Naive thymus-derived CD8-positive, alpha-beta T cell (primary cell): ENCODE measurements at regions not wholly inside any gene's neighbourhood (a gene's known extent, or its start where the extent isn't known, plus 50 kb on each side); places are given as distances from the start of the nearest gene placed in this dataset.
"Not testable (repeated sequence)": the region's sequence is repeated elsewhere in the genome, so short reads cannot be mapped to it uniquely, and the experiment has no call there.

Source experiments
- ATAC-seq, 2 donors: fragments of 150-1000 bp; cut with Tn5 transposase in 1 of 2; sonication (Bioruptor Pico), chemical (Tn5 transposase) in 1 of 2; 1 replicate in 1 of 2; 2 replicates in 1 of 2; pipeline ENCODE4 v1.10.0; 2021; ENCODE audit warnings: mild to moderate bottlenecking in 2 of 2, moderate library complexity in 2 of 2
- POLR2A ChIA-PET: fragments of 350-600 bp; sonication (Branson Sonifier 250); formaldehyde crosslinking; loops from one replicate; lab custom pipeline; 2021; ENCODE audit warnings: antibody characterized with exemption; lab: Charles Lee
- DNase-seq, 10 donors: peaks; one replicate each; pipeline versions ENCODE4 v3.0.0 to v3.0.0-alpha.2; 2020 to 2022
- H3K27ac Mint-ChIP-seq, 10 donors: one replicate each; pipeline ENCODE4 v1.8.0; 2020 to 2022; ENCODE audit warnings: mild to moderate bottlenecking in 10 of 10, mixed read lengths in 10 of 10, moderate library complexity in 4 of 10, inconsistent platforms in 1 of 10
- H3K27me3 Mint-ChIP-seq, 5 donors: one replicate each; pipeline ENCODE4 v1.8.0; 2021 to 2022; ENCODE audit warnings: mixed read lengths in 5 of 5
- H3K36me3 Mint-ChIP-seq, 3 donors: one replicate each; pipeline ENCODE4 v1.8.0; 2020 to 2022; ENCODE audit warnings: mixed read lengths in 3 of 3, mild to moderate bottlenecking in 2 of 3, inconsistent platforms in 1 of 3
- H3K4me1 Mint-ChIP-seq, 4 donors: one replicate each; pipeline ENCODE4 v1.8.0; 2021 to 2022; ENCODE audit warnings: mixed read lengths in 4 of 4
- H3K4me3 Mint-ChIP-seq, 10 donors: one replicate each; pipeline ENCODE4 v1.8.0; 2020 to 2022; ENCODE audit warnings: mild to moderate bottlenecking in 10 of 10, mixed read lengths in 10 of 10, moderate library complexity in 6 of 10, inconsistent platforms in 1 of 10
- H3K9me3 Mint-ChIP-seq, 9 donors: one replicate each; pipeline ENCODE4 v1.8.0; 2020 to 2022; ENCODE audit warnings: mixed read lengths in 9 of 9, mild to moderate bottlenecking in 3 of 9, inconsistent platforms in 1 of 9, moderate library complexity in 1 of 9

- no peak for ATAC-seq
- peaks cover 0 to 3% (median 0%) of the 10 kb centered on the region in 9 donors for H3K9me3 Mint-ChIP-seq
Measured at GRCh38 chr3:31189330-31189729, 294.9 kb upstream of the GADL1 start.

GRCh38 chr3:31189971-31190370, 295.5 kb upstream of the GADL1 start:
- H3K27me3 Mint-ChIP-seq = no peaks in the 10 kb centered on the region
- ATAC-seq (no peak), DNase-seq (no peak)
- H3K36me3 Mint-ChIP-seq = no peaks in the 10 kb centered on the region
- H3K27ac Mint-ChIP-seq = no peak overlapping the region
- peaks cover 0 to 3% (median 0%) of the 10 kb centered on the region in 9 donors for H3K9me3 Mint-ChIP-seq
- POLR2A ChIA-PET = no interaction called here
- H3K4me1 Mint-ChIP-seq = peaks cover 4 to 14% (median 10%) of the 10 kb centered on the region in 4 donors
- H3K4me3 Mint-ChIP-seq = no peak overlapping the region

More at GRCh38 chr3:31189330-31189729, 294.9 kb upstream of the GADL1 start:
- Mint-ChIP-seq H3K36me3 (no peaks in the 10 kb centered on the region), H3K27ac (no peak overlapping the region), H3K4me1 (peaks cover 4 to 12% (median 10%) of the 10 kb centered on the region in 4 donors), H3K4me3 (no peak overlapping the region), H3K27me3 (no peaks in the 10 kb centered on the region)
- POLR2A ChIA-PET = no interaction called here
- DNase-seq = no peak

GRCh38 chr3:31191354-31191753, 296.9 kb upstream of the GADL1 start:
- POLR2A ChIA-PET = no interaction called here

GRCh38 chr3:31193429-31193828, 299.0 kb upstream of the GADL1 start:
- Mint-ChIP-seq H3K4me3 (no peak overlapping the region), H3K36me3 (no peaks in the 10 kb centered on the region), H3K4me1 (peaks cover 0 to 15% (median 7%) of the 10 kb centered on the region in 4 donors), H3K27ac (peak overlapping the region in 1 of 10 donors; percentile 12), H3K27me3 (no peaks in the 10 kb centered on the region), H3K9me3 (peaks cover 0 to 3% (median 0%) of the 10 kb centered on the region in 9 donors)
- POLR2A ChIA-PET = no interaction called here
- no peak for DNase-seq
- ATAC-seq = no peak

More at GRCh38 chr3:31191354-31191753, 296.9 kb upstream of the GADL1 start:
- Mint-ChIP-seq H3K4me3 (no peak overlapping the region), H3K27ac (no peak overlapping the region), H3K27me3 (no peaks in the 10 kb centered on the region), H3K4me1 (peaks cover 6 to 15% (median 10%) of the 10 kb centered on the region in 4 donors), H3K36me3 (no peaks in the 10 kb centered on the region), H3K9me3 (peaks cover 0 to 3% (median 0%) of the 10 kb centered on the region in 9 donors)
- ATAC-seq = no peak
- no peak for DNase-seq

GRCh38 chr3:31193871-31194270, 299.4 kb upstream of the GADL1 start:
- H3K4me1 Mint-ChIP-seq = peaks cover 0 to 15% (median 7%) of the 10 kb centered on the region in 4 donors
- ATAC-seq (no peak), DNase-seq (no peak)
- peaks cover 0 to 3% (median 0%) of the 10 kb centered on the region in 9 donors for H3K9me3 Mint-ChIP-seq
- POLR2A ChIA-PET = no interaction called here
- H3K36me3 Mint-ChIP-seq = no peaks in the 10 kb centered on the region
- H3K27me3 Mint-ChIP-seq = no peaks in the 10 kb centered on the region
- no peak overlapping the region for H3K4me3 Mint-ChIP-seq
- H3K27ac Mint-ChIP-seq = peak overlapping the region in 1 of 10 donors; percentile 12

- DNase-seq (no peak), ATAC-seq (no peak)
- POLR2A ChIA-PET = no interaction called here
- H3K4me3 Mint-ChIP-seq = no peak overlapping the region
- H3K9me3 Mint-ChIP-seq = peaks cover 0 to 10% (median 0%) of the 10 kb centered on the region in 9 donors
- H3K27ac Mint-ChIP-seq = no peak overlapping the region
- H3K4me1 Mint-ChIP-seq = peaks cover 0 to 15% (median 7%) of the 10 kb centered on the region in 4 donors
- no peaks in the 10 kb centered on the region for H3K36me3 Mint-ChIP-seq
- H3K27me3 Mint-ChIP-seq = peaks cover 0 to 2% (median 0%) of the 10 kb centered on the region in 5 donors
Measured at GRCh38 chr3:31196261-31196660, 301.8 kb upstream of the GADL1 start.

GRCh38 chr3:31196881-31197364, 302.5 kb upstream of the GADL1 start:
- POLR2A ChIA-PET = no interaction called here
- ATAC-seq = no peak

GRCh38 chr3:31197941-31198340, 303.5 kb upstream of the GADL1 start:
- peaks cover 0 to 13% (median 3%) of the 10 kb centered on the region in 4 donors for H3K4me1 Mint-ChIP-seq
- H3K36me3 Mint-ChIP-seq = no peaks in the 10 kb centered on the region
- ATAC-seq = no peak
- H3K27ac Mint-ChIP-seq = no peak overlapping the region
- H3K4me3 Mint-ChIP-seq = no peak overlapping the region
- DNase-seq = no peak
- peaks cover 0 to 13% (median 0%) of the 10 kb centered on the region in 9 donors for H3K9me3 Mint-ChIP-seq
- peaks cover 0 to 2% (median 0%) of the 10 kb centered on the region in 5 donors for H3K27me3 Mint-ChIP-seq
- POLR2A ChIA-PET = no interaction called here

More at GRCh38 chr3:31196881-31197364, 302.5 kb upstream of the GADL1 start:
- Mint-ChIP-seq H3K36me3 (no peaks in the 10 kb centered on the region), H3K4me3 (no peak overlapping the region), H3K27me3 (peaks cover 0 to 2% (median 0%) of the 10 kb centered on the region in 5 donors), H3K9me3 (peaks cover 0 to 13% (median 0%) of the 10 kb centered on the region in 9 donors), H3K27ac (no peak overlapping the region), H3K4me1 (peaks cover 0 to 15% (median 5%) of the 10 kb centered on the region in 4 donors)
- no peak for DNase-seq

GRCh38 chr3:31198890-31199289, 304.4 kb upstream of the GADL1 start:
- POLR2A ChIA-PET = no interaction called here
- no peaks in the 10 kb centered on the region for H3K36me3 Mint-ChIP-seq
- DNase-seq = no peak

GRCh38 chr3:31203960-31204795, 309.7 kb upstream of the GADL1 start:
- peaks cover 0 to 13% (median 0%) of the 10 kb centered on the region in 9 donors for H3K9me3 Mint-ChIP-seq
- H3K27ac Mint-ChIP-seq = no peak overlapping the region
- DNase-seq = no peak
- POLR2A ChIA-PET = interaction anchor here (0.6 kb wide), 1 partner anchor 9 kb away, joined by 3 read pairs; no protein-coding TSS in a partner anchor
- H3K4me1 Mint-ChIP-seq = peaks cover 0 to 6% (median under 1%) of the 10 kb centered on the region in 4 donors
- peaks cover 0 to 6% (median 0%) of the 10 kb centered on the region in 3 donors for H3K36me3 Mint-ChIP-seq
- no peak for ATAC-seq
- H3K27me3 Mint-ChIP-seq = peaks cover 0 to 2% (median 0%) of the 10 kb centered on the region in 5 donors
- no peak overlapping the region for H3K4me3 Mint-ChIP-seq

More at GRCh38 chr3:31198890-31199289, 304.4 kb upstream of the GADL1 start:
- Mint-ChIP-seq H3K27me3 (peaks cover 0 to 2% (median 0%) of the 10 kb centered on the region in 5 donors), H3K27ac (no peak overlapping the region), H3K4me1 (peaks cover 0 to 6% (median 2%) of the 10 kb centered on the region in 4 donors), H3K9me3 (peaks cover 0 to 10% (median 0%) of the 10 kb centered on the region in 9 donors), H3K4me3 (no peak overlapping the region)
- ATAC-seq = no peak

- H3K36me3 Mint-ChIP-seq, DNase-seq, H3K4me3 Mint-ChIP-seq, POLR2A ChIA-PET, H3K27me3 Mint-ChIP-seq, ATAC-seq, H3K4me1 Mint-ChIP-seq, H3K27ac Mint-ChIP-seq: not testable (repeated sequence)
- peaks cover 0 to 13% (median 0%) of the 10 kb centered on the region in 9 donors for H3K9me3 Mint-ChIP-seq
Measured at GRCh38 chr3:31204796-31205056, 310.3 kb upstream of the GADL1 start.

- DNase-seq (no peak), ATAC-seq (no peak)
- Mint-ChIP-seq H3K27me3 (no peaks in the 10 kb centered on the region), H3K4me1 (peaks cover 30 to 54% (median 53%) of the 10 kb centered on the region in 4 donors), H3K36me3 (peaks cover 0 to 6% (median 0%) of the 10 kb centered on the region in 3 donors), H3K4me3 (no peak overlapping the region), H3K27ac (no peak overlapping the region), H3K9me3 (peaks cover 0 to 4% (median 0%) of the 10 kb centered on the region in 9 donors)
- POLR2A ChIA-PET = interaction anchor here (4.4 kb wide), 1 partner anchor 15 kb away, joined by 37 read pairs; no protein-coding TSS in a partner anchor
Measured at GRCh38 chr3:31210068-31210645, 315.7 kb upstream of the GADL1 start.
